ENCODE measurements at regions not wholly inside any gene's neighbourhood (a gene's known extent, or its start where the extent isn't known, plus 50 kb on each side); places are given as distances from the start of the nearest gene placed in this dataset.

- TF ChIP-seq CTCF (IDR thresholded peaks at IDR 0.05) (no peak), POLR2AphosphoS5 (IDR thresholded peaks at IDR 0.05) (no peak)
Measured at GRCh38 chr15:31228011-31228484, 98.6 kb upstream of the KLF13 start.
